ENCODE measurements at regions not wholly inside any gene's neighbourhood (a gene's known extent, or its start where the extent isn't known, plus 50 kb on each side); places are given as distances from the start of the nearest gene placed in this dataset.

GRCh38 chr9:73816905-73817304 lies 665.2 kb downstream of the ANXA1 start:
- H3K36me3 Mint-ChIP-seq (ENCODE audit: low read depth), result no peaks in the 10 kb centered on the region
- no peaks in the 10 kb centered on the region for H3K27me3 Mint-ChIP-seq (ENCODE audit: low read depth, poor library complexity)
- no peak overlapping the region for H3K4me3 Mint-ChIP-seq
- no peak for DNase-seq
- H3K9me3 Mint-ChIP-seq, result no peaks in the 10 kb centered on the region
- no peak for TF ChIP-seq CTCF (IDR thresholded peaks at IDR 0.05)
- H3K4me1 Mint-ChIP-seq, result no peaks in the 10 kb centered on the region
- no peak overlapping the region for H3K27ac Mint-ChIP-seq

- Mint-ChIP-seq H3K4me3 (no peak overlapping the region), H3K27ac (no peak overlapping the region)
- no peak for TF ChIP-seq CTCF (IDR thresholded peaks at IDR 0.05)
Measured at GRCh38 chr9:73824671-73825070, 672.5 kb upstream of the RORB start.

GRCh38 chr9:73838871-73839270 lies 658.3 kb upstream of the RORB start:
- no peak overlapping the region for H3K4me3 Mint-ChIP-seq
- no peaks in the 10 kb centered on the region for H3K27me3 Mint-ChIP-seq (ENCODE audit: low read depth, poor library complexity)
- DNase-seq, result no peak
- no peaks in the 10 kb centered on the region for H3K36me3 Mint-ChIP-seq (ENCODE audit: low read depth)
- no peak overlapping the region for H3K27ac Mint-ChIP-seq
- peaks cover 4% of the 10 kb centered on the region for H3K9me3 Mint-ChIP-seq
- no peak for TF ChIP-seq CTCF (IDR thresholded peaks at IDR 0.05)
- H3K4me1 Mint-ChIP-seq, result no peaks in the 10 kb centered on the region

More at GRCh38 chr9:73824671-73825070, 672.5 kb upstream of the RORB start:
- no peaks in the 10 kb centered on the region for H3K36me3 Mint-ChIP-seq (ENCODE audit: low read depth)
- peaks cover 6% of the 10 kb centered on the region for H3K4me1 Mint-ChIP-seq
- DNase-seq, result no peak
- H3K9me3 Mint-ChIP-seq, result no peaks in the 10 kb centered on the region
- no peaks in the 10 kb centered on the region for H3K27me3 Mint-ChIP-seq (ENCODE audit: low read depth, poor library complexity)

- Mint-ChIP-seq H3K36me3 (ENCODE audit: low read depth) (no peaks in the 10 kb centered on the region), H3K9me3 (peaks cover 4% of the 10 kb centered on the region), H3K4me1 (no peaks in the 10 kb centered on the region), H3K4me3 (no peak overlapping the region), H3K27me3 (ENCODE audit: low read depth, poor library complexity) (no peaks in the 10 kb centered on the region), H3K27ac (no peak overlapping the region)
- DNase-seq, result no peak
- TF ChIP-seq CTCF (IDR thresholded peaks at IDR 0.05), result no peak
Measured at GRCh38 chr9:73839471-73839870, 657.7 kb upstream of the RORB start.

- Mint-ChIP-seq H3K9me3 (peaks cover 4% of the 10 kb centered on the region), H3K4me1 (no peaks in the 10 kb centered on the region), H3K27me3 (ENCODE audit: low read depth, poor library complexity) (no peaks in the 10 kb centered on the region), H3K4me3 (no peak overlapping the region), H3K36me3 (ENCODE audit: low read depth) (no peaks in the 10 kb centered on the region), H3K27ac (no peak overlapping the region)
- no peak for TF ChIP-seq CTCF (IDR thresholded peaks at IDR 0.05)
- no peak for DNase-seq
Measured at GRCh38 chr9:73841018-73841417, 656.1 kb upstream of the RORB start.

GRCh38 chr9:73844135-73844534 lies 653.0 kb upstream of the RORB start:
- Mint-ChIP-seq H3K9me3 (no peaks in the 10 kb centered on the region), H3K36me3 (ENCODE audit: low read depth) (no peaks in the 10 kb centered on the region), H3K4me3 (no peak overlapping the region), H3K27ac (no peak overlapping the region), H3K27me3 (ENCODE audit: low read depth, poor library complexity) (no peaks in the 10 kb centered on the region), H3K4me1 (peaks cover 5% of the 10 kb centered on the region)
- DNase-seq, result no peak
- TF ChIP-seq CTCF (IDR thresholded peaks at IDR 0.05), result no peak
